HPDE6-E6E7 (cell line): ENCODE measurements at regions not wholly inside any gene's neighbourhood (a gene's known extent, or its start where the extent isn't known, plus 50 kb on each side); places are given as distances from the start of the nearest gene placed in this dataset.

Source experiments
- DNase-seq: peaks from one replicate; pipeline ENCODE4 v3.0.0; 2011; ENCODE audit warnings: missing footprints; ENCODE audit errors: extremely low spot score

DNA sequence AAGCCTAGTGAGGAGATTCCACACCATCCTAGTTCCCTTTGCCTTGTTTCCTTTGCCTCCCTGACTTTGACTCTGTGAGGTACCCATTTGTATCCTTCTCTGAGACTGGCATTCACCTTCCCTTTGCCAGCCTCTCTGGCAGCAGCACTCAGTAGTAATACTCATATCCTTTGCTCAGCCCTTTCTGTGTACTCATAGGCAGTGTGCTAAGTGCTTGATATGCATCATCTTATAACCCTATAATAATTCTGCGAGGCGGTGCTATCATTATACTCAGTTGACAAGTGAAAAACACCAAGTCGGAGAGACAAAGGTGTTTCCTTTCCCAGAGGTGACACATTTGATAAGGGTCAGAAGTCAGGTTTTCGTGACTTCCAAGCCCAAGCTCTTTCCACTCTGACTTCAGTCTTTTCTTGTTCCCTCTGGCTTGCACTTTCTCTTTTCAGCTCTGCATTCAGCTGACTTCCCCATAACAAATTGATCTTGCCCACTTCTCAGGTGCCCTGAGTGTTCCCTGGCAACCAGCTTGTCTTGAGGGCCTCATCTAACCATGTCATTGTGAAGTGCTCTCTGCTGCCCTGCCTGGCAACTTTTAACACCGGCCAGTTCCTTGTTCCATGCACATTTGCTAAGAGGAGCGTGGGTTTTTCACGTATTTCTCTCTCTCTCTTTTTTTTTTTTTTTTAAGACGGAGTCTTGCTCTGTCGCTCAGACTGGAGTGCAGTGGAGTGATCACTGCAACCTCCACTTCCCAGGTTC lies 94.5 kb upstream of the UPP2 start:
- no peak for DNase-seq

GRCh38 chr2:158004126-158004764 lies 97.4 kb upstream of the UPP2 start:
- DNase-seq: no peak

- no peak for DNase-seq
These were observed 99.6 kb upstream of the UPP2 start for GRCh38 chr2:158002079-158002478.

DNA sequence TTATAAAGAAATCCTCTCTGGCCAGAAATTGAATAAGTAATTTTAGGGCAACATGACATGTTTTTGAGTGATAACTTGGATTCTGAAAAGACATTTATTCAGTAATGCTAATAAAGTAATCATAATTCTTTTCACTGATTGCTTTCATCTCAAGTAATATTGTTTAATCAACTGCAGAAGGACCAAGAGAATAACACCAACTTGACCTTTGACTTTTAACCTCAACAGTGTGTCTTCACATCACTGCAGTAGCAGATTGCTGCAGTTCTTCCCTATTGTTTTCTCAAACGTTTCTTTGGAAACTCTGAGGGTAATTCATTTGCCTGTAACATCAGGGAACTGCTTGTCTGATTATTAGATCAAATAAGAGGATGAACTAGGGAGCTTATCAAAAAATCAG lies 104.9 kb upstream of the UPP2 start:
- no peak for DNase-seq

DNA sequence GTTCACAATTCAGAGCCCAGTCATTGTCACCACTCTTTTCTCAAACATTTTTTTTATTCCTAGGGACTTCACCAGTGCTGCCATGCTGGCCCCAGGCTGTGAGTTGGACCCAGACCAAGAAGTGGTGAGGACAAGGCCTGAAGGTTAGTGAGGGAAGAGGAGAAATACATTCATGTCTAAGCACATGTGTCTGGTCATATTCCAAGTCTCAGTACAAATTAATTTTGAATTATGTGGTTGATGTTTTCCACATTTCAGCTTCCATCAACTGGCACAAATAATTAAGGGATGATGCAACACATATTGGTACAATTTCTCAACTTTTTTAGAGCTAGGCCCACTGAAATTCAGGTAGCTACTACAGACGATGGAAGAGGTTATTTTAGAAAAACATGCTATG lies 106.6 kb upstream of the UPP2 start:
- no peak for DNase-seq

- no peak for DNase-seq
These were observed 109.7 kb upstream of the UPP2 start for GRCh38 chr2:157991932-157992331.

- DNase-seq: no peak
These were observed 111.5 kb upstream of the UPP2 start for GRCh38 chr2:157990173-157990572.

GRCh38 chr2:157989227-157989626 lies 112.4 kb upstream of the UPP2 start:
- no peak for DNase-seq

- no peak for DNase-seq
These were observed 110.6 kb upstream of the ACVR1 start for GRCh38 chr2:157986761-157987160.

DNA sequence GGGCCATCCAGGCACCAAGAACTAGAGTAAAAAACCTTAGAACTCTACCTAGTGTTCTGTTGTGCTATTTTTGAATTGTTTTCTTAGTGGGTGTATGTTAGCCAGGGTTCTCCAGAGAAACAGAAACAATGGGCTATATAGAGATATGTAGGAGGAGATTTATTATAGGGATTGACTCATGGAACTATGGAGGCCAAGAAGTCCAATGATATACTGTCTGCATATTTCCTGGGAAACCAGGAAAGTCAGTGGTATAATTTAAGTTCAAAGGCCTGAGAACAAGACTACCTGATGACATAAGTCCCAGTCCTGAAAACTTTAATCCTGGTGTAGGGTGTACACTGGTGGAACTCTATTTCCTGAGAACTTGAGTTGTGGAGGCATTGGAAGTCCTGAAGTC lies 108.7 kb upstream of the ACVR1 start:
- DNase-seq: no peak

DNA sequence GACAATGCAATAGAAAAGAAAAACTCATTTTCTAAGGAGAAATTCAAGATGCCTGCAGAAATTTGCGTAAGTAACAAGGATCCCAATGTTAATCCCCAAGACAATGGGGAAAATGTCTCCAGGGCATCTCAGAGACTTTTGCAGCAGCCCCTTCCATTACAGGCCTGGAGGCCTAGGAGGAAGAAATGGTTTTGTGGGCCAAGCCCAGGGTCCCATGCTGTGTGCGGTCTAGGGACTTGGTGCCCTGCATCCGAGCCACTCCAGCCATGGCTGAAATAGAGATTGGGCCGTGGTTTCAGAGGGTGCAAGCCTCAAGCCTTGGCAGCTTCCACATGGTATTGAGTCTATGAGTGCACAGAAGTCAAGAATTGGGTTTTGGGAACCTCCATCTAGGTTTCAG lies 103.9 kb upstream of the ACVR1 start:
- no peak for DNase-seq

GRCh38 chr2:157971702-157972101 lies 95.6 kb upstream of the ACVR1 start:
- no peak for DNase-seq

GRCh38 chr2:157967856-157968255 lies 91.7 kb upstream of the ACVR1 start:
- no peak for DNase-seq

GRCh38 chr2:157959249-157959648 lies 83.1 kb upstream of the ACVR1 start:
- no peak for DNase-seq

DNA sequence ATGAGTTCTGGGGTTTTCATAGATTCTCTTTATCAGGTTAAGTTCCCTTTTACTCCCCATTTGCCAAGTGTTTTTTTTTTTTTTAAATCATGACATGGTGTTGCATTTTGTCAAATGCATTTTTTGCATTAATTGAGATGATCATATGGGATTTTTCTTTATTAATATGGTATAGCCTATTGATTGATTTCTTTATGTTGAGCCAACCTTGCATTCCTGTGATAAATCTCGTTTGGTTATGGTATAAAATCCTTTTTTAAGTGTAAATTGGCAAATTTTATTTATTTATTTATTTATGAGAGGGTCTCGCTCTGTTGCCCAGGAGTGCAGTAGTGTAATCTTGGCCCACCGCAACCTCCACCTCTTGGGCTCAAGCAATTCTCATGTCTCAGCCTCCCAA lies 81.5 kb upstream of the ACVR1 start:
- no peak for DNase-seq

- no peak for DNase-seq
These were observed 76.4 kb upstream of the ACVR1 start for GRCh38 chr2:157952558-157952957.

GRCh38 chr2:157948856-157949255 lies 72.7 kb upstream of the ACVR1 start:
- DNase-seq: no peak

GRCh38 chr2:157946919-157947557 lies 70.9 kb upstream of the ACVR1 start:
- no peak for DNase-seq

- DNase-seq: no peak
These were observed 63.9 kb upstream of the ACVR1 start for GRCh38 chr2:157940024-157940423.

- no peak for DNase-seq
These were observed 62.4 kb upstream of the ACVR1 start for GRCh38 chr2:157938556-157938955.

GRCh38 chr2:157936406-157936805 lies 60.3 kb upstream of the ACVR1 start:
- no peak for DNase-seq

- DNase-seq: no peak
These were observed 59.3 kb upstream of the ACVR1 start for GRCh38 chr2:157935378-157935906.
